GM19239 (cell line): ENCODE measurements at regions not wholly inside any gene's neighbourhood (a gene's known extent, or its start where the extent isn't known, plus 50 kb on each side); places are given as distances from the start of the nearest gene placed in this dataset.

ENCODE experiments used
- DNase-seq: peaks from one replicate; pipeline ENCODE4 v3.0.0; 2011; ENCODE audit warnings: low spot score; ENCODE audit not compliant: insufficient read length
- FAIRE-seq: peaks from 2 replicates; lab custom pipeline; 2011; peaks lifted over from hg19 to GRCh38; lab: Jason Lieb, UNC

- DNase-seq (no peak), FAIRE-seq (no peak)
Observed at GRCh38 chr7:340979-341694, 51.2 kb downstream of the FOXL3 start.

GRCh38 chr7:341841-342638 is 52.1 kb downstream of the FOXL3 start:
- DNase-seq = no peak

GRCh38 chr7:342681-343216 is 52.8 kb downstream of the FOXL3 start:
- no peak for DNase-seq
- FAIRE-seq = no peak

More at GRCh38 chr7:341841-342638, 52.1 kb downstream of the FOXL3 start:
- FAIRE-seq = no peak

- DNase-seq (no peak), FAIRE-seq (no peak)
Observed at GRCh38 chr7:343227-343822, 53.4 kb downstream of the FOXL3 start.

- DNase-seq (no peak), FAIRE-seq (no peak)
Observed at GRCh38 chr7:343864-344607, 54.1 kb downstream of the FOXL3 start.

GRCh38 chr7:344608-344994 is 54.6 kb downstream of the FOXL3 start:
- no peak for FAIRE-seq

GRCh38 chr7:346116-346898 is 56.3 kb downstream of the FOXL3 start:
- DNase-seq (no peak), FAIRE-seq (no peak)

More at GRCh38 chr7:344608-344994, 54.6 kb downstream of the FOXL3 start:
- no peak for DNase-seq

- DNase-seq (no peak), FAIRE-seq (no peak)
Observed at GRCh38 chr7:347001-347590, 57.1 kb downstream of the FOXL3 start.

- DNase-seq (no peak), FAIRE-seq (no peak)
Observed at GRCh38 chr7:347644-348479, 57.9 kb downstream of the FOXL3 start.

- FAIRE-seq = no peak
Observed at GRCh38 chr7:348480-348844, 58.5 kb downstream of the FOXL3 start.

GRCh38 chr7:348962-349743 is 59.2 kb downstream of the FOXL3 start:
- DNase-seq = no peak
- FAIRE-seq = no peak

More at GRCh38 chr7:348480-348844, 58.5 kb downstream of the FOXL3 start:
- DNase-seq = no peak

GRCh38 chr7:351256-351655 is 61.3 kb downstream of the FOXL3 start:
- DNase-seq (no peak), FAIRE-seq (no peak)

GRCh38 chr7:351681-352480 is 61.9 kb downstream of the FOXL3 start:
- FAIRE-seq (no peak), DNase-seq (no peak)

GRCh38 chr7:353746-354325 is 63.9 kb downstream of the FOXL3 start:
- FAIRE-seq (no peak), DNase-seq (no peak)

- DNase-seq (no peak), FAIRE-seq (no peak)
Observed at GRCh38 chr7:354597-355470, 64.9 kb downstream of the FOXL3 start.
